Esophagus muscularis mucosa (tissue), 3 donors: ENCODE measurements at regions not wholly inside any gene's neighbourhood (a gene's known extent, or its start where the extent isn't known, plus 50 kb on each side); places are given as distances from the start of the nearest gene placed in this dataset.

Experiments
- POLR2AphosphoS5 ChIP-seq, 2 donors: sonication (generic); formaldehyde crosslinking; IDR thresholded peaks; one replicate each; pipeline ENCODE4 v1.6.1; 2017; ENCODE audit warnings: antibody characterized with exemption in 2 of 2
- TF ChIP-seq, protein P1 (sequence below), 3 experiments: fragments of 200-600 bp in 2 of 3; fragments of 450-650 bp in 1 of 3; sonication (generic) in 2 of 3; IDR thresholded peaks; one replicate each; pipeline ENCODE4 v1.5.1; 2017 to 2019; ENCODE audit warnings: antibody characterized with exemption in 3 of 3, mild to moderate bottlenecking in 2 of 3, moderate library complexity in 1 of 3

DNA sequence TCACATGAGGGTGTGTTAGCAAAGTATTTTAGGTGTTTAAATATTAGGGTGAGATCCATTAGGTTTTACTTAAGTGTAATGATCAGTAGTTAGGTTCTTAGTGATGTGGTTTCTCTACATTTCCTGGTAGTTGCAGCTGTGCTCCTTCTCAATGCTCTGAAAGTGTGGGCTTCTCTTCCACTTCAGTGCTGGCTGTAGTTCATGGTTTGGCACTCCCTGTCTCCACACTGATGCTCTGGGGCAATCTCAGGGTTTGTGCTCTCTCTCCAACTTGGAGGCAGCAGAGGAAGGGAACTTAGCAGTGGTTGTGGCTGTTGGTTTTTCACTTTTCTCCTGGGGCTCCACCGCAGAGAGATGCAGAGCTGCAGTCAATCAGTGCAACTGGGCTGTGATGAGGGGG lies 507.5 kb downstream of the TMEM232 start:
- TF ChIP-seq, protein P1, sequence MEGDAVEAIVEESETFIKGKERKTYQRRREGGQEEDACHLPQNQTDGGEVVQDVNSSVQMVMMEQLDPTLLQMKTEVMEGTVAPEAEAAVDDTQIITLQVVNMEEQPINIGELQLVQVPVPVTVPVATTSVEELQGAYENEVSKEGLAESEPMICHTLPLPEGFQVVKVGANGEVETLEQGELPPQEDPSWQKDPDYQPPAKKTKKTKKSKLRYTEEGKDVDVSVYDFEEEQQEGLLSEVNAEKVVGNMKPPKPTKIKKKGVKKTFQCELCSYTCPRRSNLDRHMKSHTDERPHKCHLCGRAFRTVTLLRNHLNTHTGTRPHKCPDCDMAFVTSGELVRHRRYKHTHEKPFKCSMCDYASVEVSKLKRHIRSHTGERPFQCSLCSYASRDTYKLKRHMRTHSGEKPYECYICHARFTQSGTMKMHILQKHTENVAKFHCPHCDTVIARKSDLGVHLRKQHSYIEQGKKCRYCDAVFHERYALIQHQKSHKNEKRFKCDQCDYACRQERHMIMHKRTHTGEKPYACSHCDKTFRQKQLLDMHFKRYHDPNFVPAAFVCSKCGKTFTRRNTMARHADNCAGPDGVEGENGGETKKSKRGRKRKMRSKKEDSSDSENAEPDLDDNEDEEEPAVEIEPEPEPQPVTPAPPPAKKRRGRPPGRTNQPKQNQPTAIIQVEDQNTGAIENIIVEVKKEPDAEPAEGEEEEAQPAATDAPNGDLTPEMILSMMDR (IDR thresholded peaks at IDR 0.05), result no peak
- TF ChIP-seq POLR2AphosphoS5 (IDR thresholded peaks at IDR 0.05), result no peak
